ENCODE measurements at regions not wholly inside any gene's neighbourhood (a gene's known extent, or its start where the extent isn't known, plus 50 kb on each side); places are given as distances from the start of the nearest gene placed in this dataset.
A peak's percentile ranks its signal among the peaks of the same experiment; 100 is the strongest.

DNA sequence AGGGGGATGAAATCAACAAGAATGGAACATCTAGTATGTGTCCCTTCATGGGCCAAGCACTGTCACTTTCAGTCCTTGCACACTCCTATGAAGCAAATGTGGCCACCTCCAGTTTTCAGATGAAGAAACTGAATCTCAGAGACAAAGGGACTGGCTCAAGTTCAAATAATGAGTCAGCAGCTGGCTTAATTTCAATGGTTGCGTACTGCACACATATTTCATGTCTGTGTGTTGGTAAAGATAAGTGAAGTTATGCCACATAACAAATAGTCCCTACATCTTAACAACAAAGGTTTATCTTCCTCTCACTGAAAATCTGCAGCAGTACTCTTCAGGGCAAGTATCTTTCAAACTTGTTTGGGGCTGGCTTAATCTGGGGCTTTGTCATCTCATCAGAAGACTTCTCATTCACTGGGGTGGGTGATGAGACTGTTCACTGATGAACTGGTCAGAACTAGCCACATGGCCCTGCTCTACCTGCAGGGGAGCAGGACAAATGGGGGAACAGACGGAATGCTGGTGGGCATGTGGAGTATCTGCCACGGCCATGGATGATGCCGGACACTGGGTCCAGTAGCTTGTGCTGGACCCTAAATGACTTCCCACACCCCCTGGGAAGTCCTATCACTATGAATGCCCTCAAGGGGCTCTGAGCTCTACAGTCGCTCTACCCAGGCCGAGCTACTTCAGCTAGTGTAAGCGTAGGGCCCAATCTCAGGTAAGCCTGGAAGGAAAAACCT, 263.2 kb downstream of the CYP26B1 start:
- Mint-ChIP-seq H3K27me3 (peaks cover 18% of the 10 kb centered on the region), H3K27ac (no peak overlapping the region), H3K36me3 (ENCODE audit: low read depth) (no peaks in the 10 kb centered on the region), H3K4me3 (no peak overlapping the region), H3K4me1 (no peaks in the 10 kb centered on the region)
- ATAC-seq (no peak), DNase-seq (no peak)
- H3K9me3 ChIP-seq (ENCODE audit: control insufficient read depth, low read length, poor library complexity, severe bottlenecking) = no peaks in the 10 kb centered on the region

DNA sequence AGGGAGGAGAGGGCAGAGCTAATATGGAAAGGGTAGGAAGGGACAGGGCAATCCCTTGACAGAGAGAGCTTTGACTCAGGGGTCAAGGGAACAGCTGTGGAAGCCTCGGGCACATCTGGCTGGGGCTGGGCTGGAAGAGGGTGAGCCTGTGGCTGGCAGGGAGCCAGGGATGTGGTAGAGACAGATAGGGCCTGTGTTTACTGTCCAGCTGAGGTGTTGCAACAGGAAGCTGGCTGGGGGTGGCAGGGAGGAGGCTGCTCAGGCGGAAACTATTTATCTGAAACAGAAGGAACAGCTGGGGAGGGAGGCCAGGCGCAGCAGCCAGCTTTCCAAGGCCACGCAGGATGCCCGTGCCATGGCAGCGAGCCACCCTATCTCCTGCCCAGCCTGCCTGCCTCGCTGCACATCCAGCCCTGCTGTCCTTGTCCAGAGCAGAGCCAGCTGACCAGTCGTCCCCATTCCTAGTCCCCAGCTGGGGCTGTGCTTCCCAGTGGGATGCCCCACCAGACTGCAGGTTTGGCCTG, 264.7 kb downstream of the CYP26B1 start:
- no peaks in the 10 kb centered on the region for H3K9me3 ChIP-seq (ENCODE audit: control insufficient read depth, low read length, poor library complexity, severe bottlenecking)
- ATAC-seq = no peak
- no peak for DNase-seq
- Mint-ChIP-seq H3K4me1 (no peaks in the 10 kb centered on the region), H3K36me3 (ENCODE audit: low read depth) (no peaks in the 10 kb centered on the region), H3K27me3 (peaks cover 14% of the 10 kb centered on the region), H3K4me3 (no peak overlapping the region), H3K27ac (no peak overlapping the region)

DNA sequence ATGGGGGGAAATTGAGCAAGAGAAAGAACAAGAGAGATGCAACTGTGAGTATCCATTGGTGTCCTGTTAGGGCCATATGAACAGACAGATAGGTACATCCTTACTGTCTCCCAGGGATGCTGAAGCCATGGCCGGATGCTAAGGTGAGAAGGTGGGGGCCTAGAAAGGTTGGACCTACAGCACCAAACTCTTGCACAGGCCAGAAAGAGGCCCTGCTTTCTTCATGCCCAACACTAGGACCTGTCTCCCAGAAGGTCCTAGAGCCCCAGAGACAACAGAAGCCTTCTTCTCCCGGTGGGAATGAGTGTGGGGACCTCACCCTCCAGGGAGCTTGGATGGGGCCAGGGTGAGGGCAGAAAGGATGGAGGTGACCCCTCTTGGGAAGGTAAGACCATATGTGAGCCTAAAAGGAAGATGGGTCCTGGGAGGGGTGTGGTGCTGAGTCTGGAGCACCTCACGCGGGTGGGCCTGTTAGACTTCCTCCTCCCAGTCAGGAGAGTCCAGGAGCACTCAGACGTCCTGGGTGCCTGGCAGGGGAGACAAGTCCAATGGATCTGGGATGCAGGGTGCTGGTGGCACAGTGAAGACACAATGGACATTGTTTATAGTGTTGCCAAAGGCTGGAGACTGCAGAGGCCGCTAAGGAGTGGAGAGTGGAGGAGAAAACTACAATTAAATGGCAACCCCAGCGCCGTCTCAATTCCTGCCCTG, 265.3 kb downstream of the CYP26B1 start:
- Mint-ChIP-seq H3K27ac (no peak overlapping the region), H3K36me3 (ENCODE audit: low read depth) (no peaks in the 10 kb centered on the region), H3K27me3 (peaks cover 17% of the 10 kb centered on the region), H3K4me3 (peak overlapping the region; percentile 19), H3K4me1 (no peaks in the 10 kb centered on the region)
- no peak for ATAC-seq
- DNase-seq = no peak
- H3K9me3 ChIP-seq (ENCODE audit: control insufficient read depth, low read length, poor library complexity, severe bottlenecking) = no peaks in the 10 kb centered on the region

DNA sequence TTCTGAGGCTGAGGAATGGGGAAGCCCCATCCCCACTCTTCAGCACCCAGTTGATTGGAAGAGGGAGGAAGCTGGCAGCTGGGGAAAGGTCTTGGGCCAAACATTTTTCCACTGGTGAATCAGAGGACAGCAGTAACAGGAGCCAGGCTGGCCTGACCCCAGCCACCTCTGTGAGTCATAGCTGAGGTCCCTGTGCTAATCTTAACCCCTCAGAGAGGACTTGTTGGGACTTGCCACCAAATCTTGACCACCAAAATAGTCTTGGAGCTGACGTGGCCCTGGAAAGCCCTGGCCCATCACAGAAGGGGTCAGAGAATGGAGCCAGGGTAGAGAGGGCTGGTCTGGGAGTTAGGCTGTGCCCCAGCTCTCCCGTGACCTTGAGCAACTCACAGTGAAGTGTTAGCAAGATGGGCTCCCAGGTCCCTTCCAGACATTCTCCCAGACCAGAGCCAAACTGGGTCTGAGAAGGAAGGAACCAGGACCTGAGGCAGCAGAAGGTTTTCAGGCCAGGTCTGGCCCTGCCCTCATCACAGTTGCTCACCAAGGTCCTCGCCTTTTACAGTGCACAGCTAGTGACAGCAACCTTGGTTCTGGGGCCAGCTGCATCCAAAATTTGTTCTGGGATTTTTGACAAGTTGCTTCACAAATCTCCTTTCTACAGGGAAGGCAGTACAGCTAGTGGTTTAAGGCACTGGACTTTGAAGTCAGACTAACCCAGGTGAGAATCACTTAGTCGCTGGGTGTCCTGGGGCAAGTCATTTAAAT, 266.6 kb downstream of the CYP26B1 start:
- ATAC-seq (no peak), DNase-seq (no peak)
- Mint-ChIP-seq H3K27ac (no peak overlapping the region), H3K36me3 (ENCODE audit: low read depth) (no peaks in the 10 kb centered on the region), H3K4me3 (no peak overlapping the region), H3K27me3 (peaks cover 22% of the 10 kb centered on the region), H3K4me1 (no peaks in the 10 kb centered on the region)
- no peaks in the 10 kb centered on the region for H3K9me3 ChIP-seq (ENCODE audit: control insufficient read depth, low read length, poor library complexity, severe bottlenecking)

DNA sequence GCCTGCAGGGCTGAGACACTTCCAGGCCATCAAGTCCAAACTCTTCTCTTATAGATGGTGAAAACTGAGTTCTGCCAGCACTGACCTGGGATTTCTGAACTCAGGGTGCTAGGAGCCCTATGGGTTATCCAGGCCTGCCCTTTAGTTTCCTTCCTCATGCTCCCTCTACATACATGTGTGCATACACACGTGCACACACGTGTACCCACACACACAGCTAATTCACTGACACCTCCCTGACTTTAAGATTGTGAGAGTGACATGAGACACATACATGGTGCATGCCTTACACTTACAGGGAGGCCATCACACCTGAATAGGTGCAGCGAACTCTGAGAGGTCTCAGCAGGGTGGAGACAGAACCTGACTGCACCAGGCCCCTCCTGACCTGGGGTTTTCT, 267.4 kb downstream of the CYP26B1 start:
- H3K36me3 Mint-ChIP-seq (ENCODE audit: low read depth) = no peaks in the 10 kb centered on the region

DNA sequence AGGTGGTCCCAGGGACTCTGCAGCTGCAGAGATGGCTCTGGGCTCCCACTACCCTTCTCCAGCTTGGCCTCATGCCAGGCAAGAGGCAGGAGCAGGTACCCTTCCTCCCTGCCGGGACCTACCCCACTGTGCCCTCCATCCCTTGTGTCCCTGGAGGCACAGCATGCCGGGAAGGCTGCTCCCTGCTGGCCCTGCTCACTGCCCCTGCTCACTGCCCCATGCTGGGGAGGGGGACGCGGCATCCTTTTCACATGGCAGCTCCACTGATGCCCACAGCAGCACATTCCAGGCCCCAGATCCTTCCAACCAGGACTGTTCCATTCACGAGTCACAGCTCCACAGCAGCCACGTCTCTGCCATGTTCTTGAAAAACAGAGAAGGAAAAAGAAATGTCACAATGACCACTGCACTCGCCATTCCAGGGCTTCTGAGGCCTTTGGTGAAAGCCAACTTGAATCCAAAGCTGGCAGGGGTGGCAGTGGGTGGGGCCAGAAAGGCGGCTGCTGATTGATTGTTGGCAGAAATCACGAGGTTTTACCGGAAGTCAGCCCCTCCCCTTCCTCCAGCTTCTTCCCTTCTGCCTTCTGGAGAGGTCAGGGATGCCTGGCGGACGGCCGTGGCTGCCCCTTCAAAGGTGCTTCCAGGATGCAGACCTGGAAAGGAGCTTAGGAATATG, 268.0 kb downstream of the CYP26B1 start:
- H3K36me3 Mint-ChIP-seq (ENCODE audit: low read depth) = no peaks in the 10 kb centered on the region
- H3K27ac Mint-ChIP-seq = no peak overlapping the region
- H3K9me3 ChIP-seq (ENCODE audit: control insufficient read depth, low read length, poor library complexity, severe bottlenecking) = no peaks in the 10 kb centered on the region
- H3K4me3 Mint-ChIP-seq = no peak overlapping the region
- no peaks in the 10 kb centered on the region for H3K4me1 Mint-ChIP-seq
- ATAC-seq = no peak
- no peak for DNase-seq
- H3K27me3 Mint-ChIP-seq = peaks cover 35% of the 10 kb centered on the region

More for the DNA sequence above, 267.4 kb downstream of the CYP26B1 start:
- H3K4me1 Mint-ChIP-seq = no peaks in the 10 kb centered on the region
- H3K4me3 Mint-ChIP-seq = no peak overlapping the region
- H3K27me3 Mint-ChIP-seq = peaks cover 30% of the 10 kb centered on the region
- DNase-seq (no peak), ATAC-seq (no peak)
- no peak overlapping the region for H3K27ac Mint-ChIP-seq
- H3K9me3 ChIP-seq (ENCODE audit: control insufficient read depth, low read length, poor library complexity, severe bottlenecking) = no peaks in the 10 kb centered on the region

DNA sequence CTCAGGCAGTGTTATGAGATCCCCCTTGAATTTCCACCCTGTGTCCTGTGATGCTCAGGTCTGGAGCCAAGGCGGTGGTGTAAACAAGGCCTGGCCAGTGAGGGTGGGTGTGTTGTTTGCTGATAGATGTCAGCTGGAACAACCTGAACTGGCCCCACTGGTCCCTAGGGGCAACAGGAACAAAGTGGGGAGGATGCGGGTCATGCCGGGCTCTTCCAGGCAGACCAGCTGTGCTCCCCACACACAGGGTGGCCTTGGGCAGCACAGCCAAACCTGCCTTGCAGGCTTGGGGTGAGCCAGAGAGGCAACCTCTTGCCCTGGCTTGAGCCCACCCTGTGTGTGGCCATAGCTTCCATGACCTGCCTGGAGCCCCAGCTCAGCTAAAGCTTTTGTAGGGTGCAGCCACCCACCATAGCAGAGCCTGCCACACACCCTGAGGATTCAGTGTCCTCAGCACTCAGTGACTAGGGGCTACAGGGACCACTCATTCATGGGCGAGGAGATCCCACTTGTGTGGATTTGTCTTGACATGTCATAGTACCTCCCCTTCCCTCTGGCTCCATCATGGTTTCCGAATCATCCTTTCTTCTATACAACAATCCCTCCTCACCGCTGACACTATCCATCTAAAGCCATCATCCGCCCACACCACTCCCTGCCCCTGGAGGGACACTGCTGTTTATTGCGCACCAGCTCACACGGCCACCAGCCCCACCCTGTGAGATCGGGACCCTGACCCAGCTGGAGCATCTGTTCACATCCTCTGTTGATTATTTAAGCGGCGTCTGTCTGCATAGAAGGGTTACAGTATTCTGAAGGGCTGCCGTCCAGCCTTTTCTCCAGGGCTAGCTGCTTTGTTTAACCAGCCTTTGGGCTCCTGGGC, 268.8 kb downstream of the CYP26B1 start:
- no peaks in the 10 kb centered on the region for H3K36me3 Mint-ChIP-seq (ENCODE audit: low read depth)
- H3K27ac Mint-ChIP-seq = no peak overlapping the region
- DNase-seq (no peak), ATAC-seq (no peak)
- no peaks in the 10 kb centered on the region for H3K9me3 ChIP-seq (ENCODE audit: control insufficient read depth, low read length, poor library complexity, severe bottlenecking)
- H3K4me1 Mint-ChIP-seq = no peaks in the 10 kb centered on the region
- peaks cover 41% of the 10 kb centered on the region for H3K27me3 Mint-ChIP-seq
- no peak overlapping the region for H3K4me3 Mint-ChIP-seq

DNA sequence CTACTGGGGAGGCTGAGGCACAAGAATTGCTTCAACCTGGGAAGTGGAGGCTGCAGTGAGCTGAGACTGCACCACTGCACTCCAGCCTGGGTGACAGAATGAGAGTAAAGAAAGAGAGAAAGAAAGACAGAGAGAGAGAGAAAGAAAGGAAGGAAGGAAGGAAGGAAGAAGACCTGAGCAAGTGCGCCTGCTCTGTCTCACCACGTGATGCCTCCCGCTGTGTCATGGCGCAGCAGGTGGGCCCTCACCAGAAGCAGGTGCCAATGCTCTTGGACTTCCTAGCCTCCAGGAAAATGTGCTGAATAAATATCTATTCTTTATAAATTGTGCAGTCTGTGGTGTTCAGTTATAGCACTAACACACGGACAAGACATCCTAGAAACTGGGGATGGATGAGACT, 270.0 kb downstream of the CYP26B1 start:
- Mint-ChIP-seq H3K4me1 (no peaks in the 10 kb centered on the region), H3K36me3 (ENCODE audit: low read depth) (peaks cover 4% of the 10 kb centered on the region), H3K4me3 (no peak overlapping the region), H3K27me3 (peaks cover 43% of the 10 kb centered on the region), H3K27ac (no peak overlapping the region)
- ATAC-seq (no peak), DNase-seq (no peak)
- H3K9me3 ChIP-seq (ENCODE audit: control insufficient read depth, low read length, poor library complexity, severe bottlenecking) = no peaks in the 10 kb centered on the region

DNA sequence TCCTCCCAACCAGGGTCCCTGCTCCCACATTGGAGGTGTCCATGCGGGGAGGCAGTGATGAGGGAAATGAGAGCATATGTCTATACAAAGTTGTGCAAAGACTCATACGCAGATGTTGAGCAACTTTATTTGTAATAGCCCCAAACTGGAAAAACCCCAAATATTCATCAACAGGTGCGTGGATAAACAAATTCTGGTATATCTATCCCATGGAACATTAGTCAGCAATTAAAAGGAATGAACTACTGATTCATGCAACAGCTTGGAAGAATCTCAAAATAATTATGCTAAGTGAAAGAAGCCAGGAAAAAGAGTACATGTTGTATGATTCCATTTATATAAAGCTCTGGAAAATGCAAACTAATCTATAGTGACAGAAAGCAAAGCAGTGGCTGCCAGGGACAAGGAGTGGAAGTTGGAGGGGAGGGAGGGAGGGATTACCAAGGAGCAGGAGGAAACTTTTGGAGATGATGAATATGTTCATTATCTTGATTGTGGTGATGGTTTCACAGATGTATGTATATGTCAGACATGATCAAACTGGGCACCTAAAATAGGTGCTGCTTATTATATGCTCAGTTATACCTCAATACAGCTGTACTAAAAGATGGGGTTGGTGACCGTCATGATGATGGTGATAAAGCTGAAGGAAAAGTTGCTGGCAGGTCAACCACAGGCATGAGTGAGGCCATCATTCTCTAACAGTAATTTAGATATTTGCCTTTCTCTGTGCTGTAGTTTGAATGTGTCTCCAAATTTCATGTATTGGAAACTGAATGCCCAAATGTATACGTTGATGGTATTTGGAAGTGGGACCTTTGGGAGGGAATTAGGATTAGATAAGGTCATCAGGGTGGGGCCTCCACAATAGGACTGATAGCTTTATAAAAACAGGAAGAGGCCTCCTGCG, 270.9 kb downstream of the CYP26B1 start:
- no peaks in the 10 kb centered on the region for H3K9me3 ChIP-seq (ENCODE audit: control insufficient read depth, low read length, poor library complexity, severe bottlenecking)
- peaks cover 42% of the 10 kb centered on the region for H3K27me3 Mint-ChIP-seq
- no peak for ATAC-seq
- H3K4me1 Mint-ChIP-seq = no peaks in the 10 kb centered on the region
- peaks cover 4% of the 10 kb centered on the region for H3K36me3 Mint-ChIP-seq (ENCODE audit: low read depth)
- no peak overlapping the region for H3K27ac Mint-ChIP-seq
- H3K4me3 Mint-ChIP-seq = no peak overlapping the region
- DNase-seq = no peak

DNA sequence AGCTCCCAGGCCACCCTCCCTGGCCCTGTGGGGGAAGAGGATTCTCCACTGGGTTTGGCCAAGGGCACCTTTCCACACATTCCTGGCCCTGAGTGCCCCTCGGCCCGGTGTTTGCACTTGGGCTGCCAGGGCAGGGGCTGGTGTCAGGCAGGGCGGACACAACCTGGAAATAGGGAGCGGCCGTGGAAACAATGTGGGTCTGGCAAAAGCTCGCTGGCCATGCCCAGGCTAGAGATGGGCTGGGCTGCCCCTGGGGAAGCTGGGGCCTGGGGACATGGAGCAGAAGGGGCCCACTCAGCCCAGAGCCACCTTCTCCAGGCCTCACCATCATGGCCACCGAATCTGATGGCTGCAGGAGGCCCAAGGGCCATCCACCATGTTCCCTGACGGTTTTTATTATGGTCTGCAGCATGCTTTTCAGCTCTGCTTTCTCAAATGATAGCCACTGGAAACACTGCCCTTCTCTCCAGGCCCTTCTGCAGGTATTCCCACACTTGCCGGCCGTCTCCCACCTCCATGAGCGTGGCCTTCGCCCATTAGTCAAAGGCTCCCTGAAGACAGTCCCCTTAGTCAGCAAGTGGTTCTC, 275.1 kb downstream of the CYP26B1 start:
- no peak overlapping the region for H3K4me3 Mint-ChIP-seq
- peaks cover 66% of the 10 kb centered on the region for H3K27me3 Mint-ChIP-seq
- H3K4me1 Mint-ChIP-seq = no peaks in the 10 kb centered on the region
- no peak overlapping the region for H3K27ac Mint-ChIP-seq
- H3K36me3 Mint-ChIP-seq (ENCODE audit: low read depth) = peaks cover 4% of the 10 kb centered on the region
- ATAC-seq (no peak), DNase-seq (no peak)
- H3K9me3 ChIP-seq (ENCODE audit: control insufficient read depth, low read length, poor library complexity, severe bottlenecking) = no peaks in the 10 kb centered on the region

DNA sequence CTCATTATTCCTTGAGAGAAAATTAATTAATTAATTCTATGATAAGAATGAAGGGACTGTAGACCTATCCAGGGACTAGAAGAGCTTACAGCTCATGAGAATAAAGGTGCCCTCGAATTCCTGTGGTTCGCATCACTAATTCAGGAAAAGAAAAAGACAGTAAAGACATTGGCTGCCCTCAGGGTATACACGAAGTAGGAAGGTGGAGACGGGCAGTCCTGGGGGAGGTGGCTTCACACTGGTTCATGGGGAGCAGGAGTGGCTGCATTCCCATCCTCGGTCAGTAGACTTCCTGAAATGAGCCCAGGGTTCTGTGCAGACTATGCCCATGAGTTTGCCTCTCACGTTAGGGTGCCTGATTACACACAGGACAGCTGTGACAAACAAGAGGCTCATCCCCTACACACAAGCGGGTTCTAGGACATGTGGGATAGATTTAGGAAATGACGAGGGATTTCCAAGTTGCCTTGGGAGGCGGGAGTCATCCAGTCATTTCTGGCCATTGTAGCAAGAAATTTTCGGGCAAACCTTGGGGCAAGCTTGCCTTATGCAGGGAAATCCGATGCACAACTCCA, 282.2 kb downstream of the CYP26B1 start:
- Mint-ChIP-seq H3K27me3 (peaks cover 31% of the 10 kb centered on the region), H3K36me3 (ENCODE audit: low read depth) (no peaks in the 10 kb centered on the region), H3K27ac (no peak overlapping the region), H3K4me1 (no peaks in the 10 kb centered on the region), H3K4me3 (no peak overlapping the region)
- no peak for DNase-seq
- no peaks in the 10 kb centered on the region for H3K9me3 ChIP-seq (ENCODE audit: control insufficient read depth, low read length, poor library complexity, severe bottlenecking)
- ATAC-seq = no peak
